Body of pancreas (tissue), 4 donors: ENCODE measurements at regions not wholly inside any gene's neighbourhood (a gene's known extent, or its start where the extent isn't known, plus 50 kb on each side); places are given as distances from the start of the nearest gene placed in this dataset.

Source experiments
- ATAC-seq: fragments of 150-250 bp; one replicate; pipeline ENCODE4 v1.9.1; 2016
- DNase-seq, 4 donors: peaks; one replicate each; pipeline ENCODE4 v3.0.0-alpha.2; 2019
- H3K27ac ChIP-seq, 4 donors: fragments of 200-600 bp; sonication (generic); 1 replicate in 3 of 4; 2 replicates in 1 of 4; pipeline versions ENCODE4 v1.5.1 to v1.6.1; 2016 to 2019; ENCODE audit warnings: mild to moderate bottlenecking in 1 of 4, mixed read lengths in 1 of 4, moderate library complexity in 1 of 4
- H3K27me3 ChIP-seq, 2 donors: fragments of 200-600 bp; sonication (generic); one replicate each; pipeline ENCODE4 v1.6.0; 2016; ENCODE audit warnings: mild to moderate bottlenecking in 1 of 2
- H3K36me3 ChIP-seq, 2 donors: fragments of 200-600 bp; sonication (generic); replicated peaks in 1 of 2; 2 replicates each; pipeline ENCODE4 v1.5.1; 2016; ENCODE audit warnings: low read depth in 2 of 2; ENCODE audit not compliant: insufficient read depth in 1 of 2
- H3K4me1 ChIP-seq: fragments of 200-600 bp; sonication (generic); one replicate; pipeline ENCODE4 v1.6.0; 2016
- H3K4me3 ChIP-seq, 2 donors: fragments of 200-600 bp; sonication (generic); 1 replicate in 1 of 2; 2 replicates in 1 of 2; pipeline ENCODE4 v1.5.1; 2016 to 2019
- H3K9me3 ChIP-seq, 3 donors: fragments of 200-600 bp; sonication (generic); 1 replicate in 2 of 3; 2 replicates in 1 of 3; pipeline ENCODE4 v1.5.1; 2016
- POLR2A ChIP-seq, 3 donors: fragments of 450-650 bp; IDR thresholded peaks; one replicate each; pipeline ENCODE4 v1.6.1; 2016; ENCODE audit warnings: antibody characterized with exemption in 3 of 3, mild to moderate bottlenecking in 2 of 3
- WGBS, 2 donors: methylation state at CpG; one replicate each; pipeline ENCODE4 v1.1.5; 2017; 5-methylcytosine and 5-hydroxymethylcytosine counted together
- intact Hi-C: fragments of 100-400 bp; cut with DNase I; formaldehyde crosslinking; loops from one replicate; pipeline ENCODE4 v1.15.1; 2023
- TF ChIP-seq, protein P1 (sequence below), 7 experiments: fragments of 450-650 bp in 4 of 7; fragments of 200-600 bp in 3 of 7; sonication (generic) in 3 of 7; IDR thresholded peaks; one replicate each; pipeline ENCODE4 v1.5.1; 2016 to 2019; ENCODE audit warnings: antibody characterized with exemption in 7 of 7

- no peak for TF ChIP-seq POLR2A (IDR thresholded peaks at IDR 0.05)
- TF ChIP-seq, protein P1, sequence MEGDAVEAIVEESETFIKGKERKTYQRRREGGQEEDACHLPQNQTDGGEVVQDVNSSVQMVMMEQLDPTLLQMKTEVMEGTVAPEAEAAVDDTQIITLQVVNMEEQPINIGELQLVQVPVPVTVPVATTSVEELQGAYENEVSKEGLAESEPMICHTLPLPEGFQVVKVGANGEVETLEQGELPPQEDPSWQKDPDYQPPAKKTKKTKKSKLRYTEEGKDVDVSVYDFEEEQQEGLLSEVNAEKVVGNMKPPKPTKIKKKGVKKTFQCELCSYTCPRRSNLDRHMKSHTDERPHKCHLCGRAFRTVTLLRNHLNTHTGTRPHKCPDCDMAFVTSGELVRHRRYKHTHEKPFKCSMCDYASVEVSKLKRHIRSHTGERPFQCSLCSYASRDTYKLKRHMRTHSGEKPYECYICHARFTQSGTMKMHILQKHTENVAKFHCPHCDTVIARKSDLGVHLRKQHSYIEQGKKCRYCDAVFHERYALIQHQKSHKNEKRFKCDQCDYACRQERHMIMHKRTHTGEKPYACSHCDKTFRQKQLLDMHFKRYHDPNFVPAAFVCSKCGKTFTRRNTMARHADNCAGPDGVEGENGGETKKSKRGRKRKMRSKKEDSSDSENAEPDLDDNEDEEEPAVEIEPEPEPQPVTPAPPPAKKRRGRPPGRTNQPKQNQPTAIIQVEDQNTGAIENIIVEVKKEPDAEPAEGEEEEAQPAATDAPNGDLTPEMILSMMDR (IDR thresholded peaks at IDR 0.05), result no peak
- intact Hi-C loops, result no loop called here
- ATAC-seq, result no peak
Observed at GRCh38 chr12:11961686-11962085, 109.1 kb upstream of the BCL2L14 start.

DNA sequence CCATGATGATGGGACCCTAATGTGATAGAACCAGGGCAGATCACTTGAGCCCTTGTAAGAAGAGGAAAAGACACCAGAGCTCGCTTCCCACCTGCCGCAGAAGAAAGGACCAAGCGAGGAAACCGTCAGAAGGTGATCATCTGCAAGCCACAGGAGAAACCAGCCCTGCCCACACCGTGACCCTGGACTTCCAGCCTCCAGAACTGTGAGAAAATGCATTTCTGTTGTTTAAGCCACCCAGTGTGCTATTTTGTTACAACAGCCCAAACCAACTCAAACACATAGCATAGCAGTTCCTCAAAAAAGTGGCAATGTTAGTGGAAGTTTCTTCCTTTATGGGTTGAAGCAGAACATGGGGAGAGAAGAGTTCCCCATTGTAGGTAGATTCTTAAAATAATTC is 107.9 kb upstream of the BCL2L14 start:
- intact Hi-C loops, result no loop called here
- 93 to 97% methylated on average over 5 of the region's 5 CpGs for WGBS, 2 donors
- Histone ChIP-seq H3K4me3 (no peak overlapping the region), H3K9me3 (no peaks in the 10 kb centered on the region), H3K27me3 (no peaks in the 10 kb centered on the region), H3K27ac (no peak overlapping the region), H3K36me3 (no peaks in the 10 kb centered on the region), H3K4me1 (no peaks in the 10 kb centered on the region)
- no peak for ATAC-seq
- no peak for DNase-seq
- TF ChIP-seq, protein P1 (IDR thresholded peaks at IDR 0.05), result no peak
- TF ChIP-seq POLR2A (IDR thresholded peaks at IDR 0.05), result no peak

More at GRCh38 chr12:11961686-11962085, 109.1 kb upstream of the BCL2L14 start:
- no peaks in the 10 kb centered on the region for H3K36me3 ChIP-seq
- H3K27ac ChIP-seq, result no peak overlapping the region
- no peak overlapping the region for H3K4me3 ChIP-seq
- no peaks in the 10 kb centered on the region for H3K27me3 ChIP-seq
- no peaks in the 10 kb centered on the region for H3K9me3 ChIP-seq
- WGBS, 2 donors, result 60 to 74% methylated on average over 5 of the region's 5 CpGs
- no peak for DNase-seq
- H3K4me1 ChIP-seq, result no peaks in the 10 kb centered on the region

DNA sequence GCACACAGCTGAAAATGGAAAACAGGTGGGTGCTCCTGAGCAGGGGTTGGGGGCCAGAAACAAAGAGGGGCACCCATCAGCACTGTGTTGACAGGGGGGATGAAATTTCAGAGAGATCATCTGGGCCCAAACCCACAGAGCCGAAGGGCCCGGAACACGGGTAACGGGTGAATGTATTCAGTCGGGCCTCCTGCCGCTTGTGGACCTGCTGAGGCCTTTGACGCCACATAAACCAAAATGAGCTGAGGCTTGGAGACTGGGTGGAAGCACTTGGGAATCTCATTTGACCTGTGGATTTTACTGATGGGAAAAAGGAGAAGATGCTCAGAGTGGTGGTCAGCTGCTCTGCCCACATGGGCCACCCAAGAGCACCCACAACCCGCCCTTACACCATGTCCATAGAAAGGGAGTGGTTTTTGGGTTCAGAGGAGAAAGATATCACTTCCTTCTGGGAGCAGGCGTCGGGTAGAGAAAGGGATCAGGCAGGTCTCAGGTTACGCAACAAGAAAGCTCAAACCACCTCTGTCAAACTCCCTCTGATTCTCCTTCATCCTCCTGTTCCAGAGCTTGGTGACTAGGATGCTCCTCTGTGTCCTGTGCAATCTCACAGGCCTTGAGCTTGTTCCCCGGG is 106.8 kb upstream of the BCL2L14 start:
- TF ChIP-seq, protein P1 (IDR thresholded peaks at IDR 0.05), result no peak
- TF ChIP-seq POLR2A (IDR thresholded peaks at IDR 0.05), result no peak
- Histone ChIP-seq H3K9me3 (no peaks in the 10 kb centered on the region), H3K27ac (no peak overlapping the region), H3K4me1 (no peaks in the 10 kb centered on the region), H3K27me3 (no peaks in the 10 kb centered on the region), H3K4me3 (no peak overlapping the region), H3K36me3 (no peaks in the 10 kb centered on the region)
- ATAC-seq (no peak), DNase-seq (no peak)
- 87 to 92% methylated on average over 12 of the region's 12 CpGs for WGBS, 2 donors
- intact Hi-C loops, result no loop called here

DNA sequence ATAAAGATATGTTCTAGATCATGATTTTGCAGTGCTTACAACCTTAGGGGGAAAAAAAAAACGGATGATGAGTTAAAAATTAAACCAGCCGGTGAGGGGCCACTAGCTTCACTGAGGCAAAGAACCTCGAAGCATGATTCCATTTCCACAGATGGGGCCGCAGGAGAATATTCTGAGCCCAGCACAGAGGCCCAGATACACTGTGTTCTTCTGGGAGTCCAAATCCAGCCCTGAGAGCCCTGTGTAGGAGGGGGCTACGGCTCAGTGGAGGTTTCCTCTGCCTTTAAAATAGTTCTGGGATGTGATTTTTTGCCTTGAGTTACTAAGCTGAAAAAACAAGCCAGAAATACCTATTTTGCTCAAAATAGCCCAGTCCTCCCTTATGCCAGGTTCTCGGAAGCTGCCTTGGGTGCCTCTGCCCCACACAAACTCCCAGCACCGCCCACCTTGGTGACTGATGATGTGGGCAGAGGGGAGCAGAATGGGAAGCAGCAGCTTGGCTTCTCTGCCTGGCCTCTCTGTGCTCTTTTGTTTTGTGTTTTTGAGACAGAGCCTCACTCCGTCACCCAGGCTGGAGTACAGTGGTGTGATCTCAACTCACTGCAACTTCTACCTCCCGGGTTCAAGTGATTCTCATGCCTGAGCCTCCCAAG is 105.4 kb upstream of the BCL2L14 start:
- no peak for DNase-seq
- no peak for ATAC-seq
- no peaks in the 10 kb centered on the region for H3K9me3 ChIP-seq
- no peaks in the 10 kb centered on the region for H3K36me3 ChIP-seq
- H3K4me1 ChIP-seq, result no peaks in the 10 kb centered on the region
- H3K4me3 ChIP-seq, result no peak overlapping the region
- 79 to 85% methylated on average over 9 of the region's 9 CpGs for WGBS, 2 donors
- no peak overlapping the region for H3K27ac ChIP-seq
- no peaks in the 10 kb centered on the region for H3K27me3 ChIP-seq
- intact Hi-C loops, result no loop called here
- TF ChIP-seq, protein P1 (IDR thresholded peaks at IDR 0.05), result no peak
- no peak for TF ChIP-seq POLR2A (IDR thresholded peaks at IDR 0.05)
